ENCODE measurements at regions not wholly inside any gene's neighbourhood (a gene's known extent, or its start where the extent isn't known, plus 50 kb on each side); places are given as distances from the start of the nearest gene placed in this dataset.
"Not testable (repeated sequence)": the region's sequence is repeated elsewhere in the genome, so short reads cannot be mapped to it uniquely, and the experiment has no call there.

DNA sequence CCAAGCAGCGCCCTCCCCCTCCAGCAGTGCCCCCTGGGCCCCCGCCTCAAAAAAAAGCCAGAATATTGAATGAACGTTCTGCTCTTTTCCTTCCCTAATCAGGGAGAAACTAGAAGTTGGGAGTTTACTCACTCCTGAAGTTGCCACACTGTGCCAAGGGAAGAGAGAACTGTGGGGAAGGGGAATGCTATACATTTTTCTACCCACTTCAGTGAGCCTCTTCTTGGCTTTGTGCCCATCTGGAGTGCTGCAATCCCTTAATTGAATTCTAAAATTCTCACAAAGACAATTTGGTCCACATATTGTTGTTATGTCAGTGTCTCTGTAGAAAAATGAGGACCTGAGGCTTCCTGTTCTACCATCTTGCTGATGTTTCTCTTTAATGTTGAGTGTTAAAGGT is 443.7 kb downstream of the DIRAS2 start:
- TF ChIP-seq, protein P1, sequence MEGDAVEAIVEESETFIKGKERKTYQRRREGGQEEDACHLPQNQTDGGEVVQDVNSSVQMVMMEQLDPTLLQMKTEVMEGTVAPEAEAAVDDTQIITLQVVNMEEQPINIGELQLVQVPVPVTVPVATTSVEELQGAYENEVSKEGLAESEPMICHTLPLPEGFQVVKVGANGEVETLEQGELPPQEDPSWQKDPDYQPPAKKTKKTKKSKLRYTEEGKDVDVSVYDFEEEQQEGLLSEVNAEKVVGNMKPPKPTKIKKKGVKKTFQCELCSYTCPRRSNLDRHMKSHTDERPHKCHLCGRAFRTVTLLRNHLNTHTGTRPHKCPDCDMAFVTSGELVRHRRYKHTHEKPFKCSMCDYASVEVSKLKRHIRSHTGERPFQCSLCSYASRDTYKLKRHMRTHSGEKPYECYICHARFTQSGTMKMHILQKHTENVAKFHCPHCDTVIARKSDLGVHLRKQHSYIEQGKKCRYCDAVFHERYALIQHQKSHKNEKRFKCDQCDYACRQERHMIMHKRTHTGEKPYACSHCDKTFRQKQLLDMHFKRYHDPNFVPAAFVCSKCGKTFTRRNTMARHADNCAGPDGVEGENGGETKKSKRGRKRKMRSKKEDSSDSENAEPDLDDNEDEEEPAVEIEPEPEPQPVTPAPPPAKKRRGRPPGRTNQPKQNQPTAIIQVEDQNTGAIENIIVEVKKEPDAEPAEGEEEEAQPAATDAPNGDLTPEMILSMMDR (IDR thresholded peaks at IDR 0.05) = no peak
- H3K9me3 ChIP-seq = no peaks in the 10 kb centered on the region
- no peak for DNase-seq
- H3K27ac ChIP-seq = no peak overlapping the region
- H3K36me3 ChIP-seq = no peaks in the 10 kb centered on the region
- no peaks in the 10 kb centered on the region for H3K4me1 ChIP-seq
- intact Hi-C loops (cut with DNase I) = no loop called here
- ATAC-seq = no peak
- no peak overlapping the region for H3K4me3 ChIP-seq
- H3K27me3 ChIP-seq (ENCODE audit: low read depth) = no peaks in the 10 kb centered on the region

- Histone ChIP-seq H3K27ac (no peak overlapping the region), H3K4me1 (no peaks in the 10 kb centered on the region), H3K36me3 (no peaks in the 10 kb centered on the region), H3K27me3 (ENCODE audit: low read depth) (no peaks in the 10 kb centered on the region), H3K4me3 (no peak overlapping the region), H3K9me3 (no peaks in the 10 kb centered on the region)
- ATAC-seq = no peak
- no peak for DNase-seq
- TF ChIP-seq, protein P1 (IDR thresholded peaks at IDR 0.05) = no peak
- intact Hi-C loops (cut with DNase I) = no loop called here
Measured at GRCh38 chr9:90201766-90202165, 440.9 kb downstream of the DIRAS2 start.

DNA sequence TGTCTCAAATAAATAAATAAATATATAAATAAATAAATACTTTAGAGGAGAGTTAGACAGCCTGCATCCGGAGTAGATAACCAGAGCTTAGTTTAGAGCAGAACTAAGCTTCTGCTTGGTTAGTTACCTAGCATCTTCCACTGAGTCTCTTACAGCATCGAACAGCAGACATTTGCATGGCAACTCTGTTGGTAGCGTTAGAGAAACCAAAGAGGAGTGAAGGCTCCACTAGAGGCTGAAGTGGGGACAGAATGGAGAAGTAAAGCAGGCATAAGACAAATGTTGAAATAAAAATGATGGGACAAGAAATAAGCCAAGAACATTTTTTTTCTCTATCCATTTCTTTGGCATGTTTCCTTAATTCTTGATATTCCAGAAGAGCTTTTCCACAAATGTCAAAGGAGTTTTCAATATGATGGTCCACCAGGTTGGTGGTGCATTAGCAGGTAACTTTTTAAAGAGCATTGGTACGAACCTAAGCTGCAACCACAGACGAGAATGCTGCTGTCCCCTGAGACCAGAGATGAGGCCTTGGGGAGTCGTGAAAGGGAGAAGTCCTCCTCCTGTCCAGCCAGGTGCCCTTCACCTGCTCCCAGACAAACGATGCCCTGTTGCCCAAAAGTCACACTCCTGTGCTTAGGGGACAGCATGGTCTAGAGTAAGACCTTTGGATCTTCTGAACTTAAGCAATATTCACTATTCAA is 438.3 kb downstream of the DIRAS2 start:
- DNase-seq = no peak
- H3K4me1 ChIP-seq = no peaks in the 10 kb centered on the region
- H3K27ac ChIP-seq = no peak overlapping the region
- no peaks in the 10 kb centered on the region for H3K9me3 ChIP-seq
- TF ChIP-seq, protein P1 (IDR thresholded peaks at IDR 0.05) = no peak
- intact Hi-C loops (cut with DNase I) = no loop called here
- no peaks in the 10 kb centered on the region for H3K36me3 ChIP-seq
- no peak for ATAC-seq
- no peaks in the 10 kb centered on the region for H3K27me3 ChIP-seq (ENCODE audit: low read depth)
- no peak overlapping the region for H3K4me3 ChIP-seq

DNA sequence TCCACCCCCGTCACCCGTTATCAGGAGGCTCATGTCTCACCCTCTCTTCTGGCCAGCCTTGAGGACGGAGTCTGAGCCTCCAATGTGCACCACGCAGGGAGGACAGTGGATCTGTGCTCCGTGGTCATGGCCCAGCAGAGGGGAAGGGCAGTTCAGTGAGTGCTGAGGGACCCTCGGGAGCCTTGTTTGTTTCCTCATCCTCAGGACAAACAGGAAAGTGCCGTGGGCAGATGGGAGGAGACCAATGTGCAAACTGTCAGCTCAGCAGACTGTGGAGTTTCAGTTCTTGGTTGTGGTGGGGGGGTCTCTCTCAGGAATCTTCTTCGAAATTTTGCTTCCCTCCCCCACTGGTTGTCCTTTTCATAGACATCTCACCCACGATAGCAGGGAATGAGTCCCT is 429.6 kb downstream of the DIRAS2 start:
- H3K36me3 ChIP-seq; H3K27me3 ChIP-seq (ENCODE audit: low read depth); ATAC-seq; intact Hi-C loops (cut with DNase I); H3K27ac ChIP-seq; H3K4me1 ChIP-seq; DNase-seq; H3K9me3 ChIP-seq; H3K4me3 ChIP-seq: not testable (repeated sequence)

DNA sequence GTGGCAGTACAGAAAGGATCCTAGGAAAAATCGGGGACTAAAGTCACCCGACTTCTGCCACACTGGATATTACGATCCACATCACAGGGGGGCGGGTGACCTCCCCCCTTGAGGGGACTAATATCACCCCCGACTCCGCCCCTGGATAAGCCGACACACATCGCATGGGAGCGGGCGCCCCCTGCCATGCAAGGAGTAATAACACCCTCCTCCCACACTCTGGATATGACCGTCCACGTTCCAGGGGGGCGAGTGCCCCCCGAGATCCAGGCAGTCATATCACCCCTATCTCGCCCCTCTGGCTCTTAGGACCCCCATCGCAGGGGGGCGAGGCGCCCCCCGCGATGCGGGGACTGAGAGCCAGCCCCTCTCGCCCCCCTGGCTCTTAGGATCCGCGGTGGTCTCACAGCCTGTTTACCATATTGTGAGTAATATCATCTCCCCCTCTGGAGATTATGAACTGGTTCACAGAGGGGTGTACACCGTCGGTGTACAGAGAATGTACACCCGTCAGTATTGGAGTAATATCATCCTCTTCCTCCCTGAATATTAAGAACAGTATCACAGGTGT is 423.0 kb downstream of the DIRAS2 start:
- TF ChIP-seq, protein P1 (IDR thresholded peaks at IDR 0.05) = peak; percentile 48
- peak; percentile 68 to 74 for ATAC-seq
- peak; percentile 56 for DNase-seq
- H3K4me1 ChIP-seq = no peaks in the 10 kb centered on the region
- H3K27ac ChIP-seq = no peak overlapping the region
- no peaks in the 10 kb centered on the region for H3K36me3 ChIP-seq
- H3K27me3 ChIP-seq (ENCODE audit: low read depth) = peaks cover 3% of the 10 kb centered on the region
- no peak overlapping the region for H3K4me3 ChIP-seq
- H3K9me3 ChIP-seq = no peaks in the 10 kb centered on the region
- intact Hi-C loops (cut with DNase I) = no loop called here

GRCh38 chr9:90221899-90222298 is 420.7 kb downstream of the DIRAS2 start:
- DNase-seq; H3K9me3 ChIP-seq; intact Hi-C loops (cut with DNase I); H3K4me3 ChIP-seq; ATAC-seq; H3K4me1 ChIP-seq; H3K36me3 ChIP-seq; H3K27me3 ChIP-seq (ENCODE audit: low read depth); H3K27ac ChIP-seq: not testable (repeated sequence)

Measured in lower lobe of right lung (tissue), 2 donors.